GM12878 (cell line): ENCODE measurements at regions not wholly inside any gene's neighbourhood (a gene's known extent, or its start where the extent isn't known, plus 50 kb on each side); places are given as distances from the start of the nearest gene placed in this dataset.

ENCODE experiments used
- ATAC-seq: fragments of 200-7000 bp; cut with Tn5 transposase; 3 replicates; pipeline ENCODE4 v1.9.1; 2020; ENCODE audit warnings: mild to moderate bottlenecking, moderate library complexity
- BruUV-seq: library from RNA; stranded (reverse); fragments of 400-500 nt; replicated peaks from 2 replicates; lab custom pipeline; 2021; lab: Mats Ljungman, UMichigan
- CTCF ChIA-PET: fragments of 300-600 bp; sonication (Branson Sonifier 250); formaldehyde crosslinking; extraction: SDS; loops from one replicate; lab custom pipeline; 2021; ENCODE audit warnings: inconsistent platforms; lab: Yijun Ruan, JAX
- POLR2A ChIA-PET: fragments of 350-600 bp; formaldehyde crosslinking; extraction: SDS; loops from one replicate; lab custom pipeline; 2021; ENCODE audit warnings: inconsistent platforms; lab: Charles Lee
- RAD21 ChIA-PET: fragments of 300-600 bp; sonication (Branson Sonifier 250); formaldehyde crosslinking; loops from one replicate; lab custom pipeline; 2023; ENCODE audit warnings: antibody characterized with exemption; ENCODE audit not compliant: unreplicated experiment; lab: Charles Lee
- SMC1A ChIA-PET: fragments of 300-600 bp; sonication (Branson Sonifier 250); formaldehyde crosslinking; loops from one replicate; lab custom pipeline; 2023; ENCODE audit not compliant: unreplicated experiment, uncharacterized antibody; lab: Charles Lee
- DNase-seq: peaks from one replicate; pipeline ENCODE4 v3.0.0-alpha.2; 2011; ENCODE audit warnings: low read depth, low spot score
- FAIRE-seq: peaks from 3 replicates; lab custom pipeline; 2011; peaks lifted over from hg19 to GRCh38; lab: Jason Lieb, UNC
- H2AFZ ChIP-seq: 2 replicates; pipeline ENCODE4 v1.6.0; 2011; ENCODE audit warnings: low read depth, low read length, control low read depth; ENCODE audit not compliant: control insufficient read depth
- H3K27ac ChIP-seq: 2 replicates; pipeline ENCODE4 v1.5.1; 2011; ENCODE audit warnings: control low read depth; ENCODE audit not compliant: control insufficient read depth, insufficient read depth
- H3K27me3 ChIP-seq, 2 experiments: replicated peaks in 1 of 2; 2 replicates each; pipeline versions ENCODE4 v1.6.0 to v1.6.1; 2011; ENCODE audit warnings: low read length in 1 of 2; ENCODE audit not compliant: control insufficient read depth in 2 of 2, insufficient read depth in 2 of 2
- H3K36me3 ChIP-seq, 2 experiments: 2 replicates each; pipeline ENCODE4 v1.5.1; 2011; ENCODE audit warnings: low read length in 1 of 2; ENCODE audit not compliant: control insufficient read depth in 2 of 2, insufficient read depth in 2 of 2
- H3K4me1 ChIP-seq: 2 replicates; pipeline ENCODE4 v1.6.1; 2011; ENCODE audit warnings: mild to moderate bottlenecking, low read length, moderate library complexity, mixed read lengths; ENCODE audit not compliant: control insufficient read depth, insufficient read depth
- H3K4me2 ChIP-seq: 2 replicates; pipeline ENCODE4 v1.6.0; 2011; ENCODE audit warnings: control low read depth; ENCODE audit not compliant: control insufficient read depth, insufficient read depth
- H3K4me3 ChIP-seq: fragments of 200-600 bp; sonication (generic); 2 replicates; pipeline ENCODE4 v1.5.1; 2016
- H3K79me2 ChIP-seq: 2 replicates; pipeline ENCODE4 v1.6.0; 2011; ENCODE audit warnings: low read length; ENCODE audit not compliant: control insufficient read depth, insufficient read depth
- H3K9ac ChIP-seq: 2 replicates; pipeline ENCODE4 v1.8.0; 2011; ENCODE audit warnings: low read length, control low read depth, mixed read lengths; ENCODE audit not compliant: control insufficient read depth, insufficient read depth
- H3K9me3 ChIP-seq: replicated peaks from 3 replicates; pipeline ENCODE4 v1.5.1; 2011; ENCODE audit warnings: mild to moderate bottlenecking, low read length; ENCODE audit not compliant: control insufficient read depth, insufficient read depth
- H4K20me1 ChIP-seq: 2 replicates; pipeline ENCODE4 v1.6.0; 2011; ENCODE audit not compliant: control insufficient read depth, insufficient read depth
- BCL3 ChIP-seq: IDR thresholded peaks from 2 replicates; pipeline ENCODE4 v1.6.1; 2011; ENCODE audit warnings: borderline replicate concordance, low read depth, mild to moderate bottlenecking, moderate library complexity, low read length; ENCODE audit not compliant: insufficient read depth, poor library complexity, severe bottlenecking
- CEBPZ ChIP-seq: fragments of 150-350 bp; IDR thresholded peaks from 2 replicates; pipeline ENCODE4 v1.6.1; 2016; ENCODE audit warnings: low read depth, low read length
- FOS ChIP-seq: IDR thresholded peaks from 3 replicates; pipeline ENCODE4 v1.6.1; 2011; ENCODE audit warnings: borderline replicate concordance; ENCODE audit not compliant: insufficient read length; ENCODE audit errors: extremely low read depth
- IKZF1 ChIP-seq: fragments of 450-650 bp; conservative IDR thresholded peaks from 2 replicates; pipeline ENCODE4 v1.6.1; 2017; ENCODE audit warnings: antibody characterized with exemption, mild to moderate bottlenecking
- MTA3 ChIP-seq: IDR thresholded peaks from 2 replicates; pipeline ENCODE4 v1.6.1; 2012; ENCODE audit warnings: low read length, inconsistent platforms, borderline replicate concordance
- RB1 ChIP-seq: fragments of 450-650 bp; formaldehyde crosslinking; IDR thresholded peaks from 2 replicates; pipeline ENCODE4 v1.6.1; 2017; ENCODE audit warnings: mild to moderate bottlenecking, borderline replicate concordance
- SMC3 ChIP-seq: IDR thresholded peaks from 2 replicates; pipeline ENCODE4 v1.6.1; 2011; ENCODE audit warnings: low read length, improper control_type of control experiment, borderline replicate concordance
- STAT3 ChIP-seq: IDR thresholded peaks from 2 replicates; pipeline ENCODE4 v1.6.1; 2011; ENCODE audit warnings: low read depth, low read length, improper control_type of control experiment
- TCF12 ChIP-seq: IDR thresholded peaks from 2 replicates; pipeline ENCODE4 v1.6.1; 2011; ENCODE audit warnings: low read depth, mild to moderate bottlenecking, low read length
- TCF3 ChIP-seq: IDR thresholded peaks from 2 replicates; pipeline ENCODE4 v1.6.1; 2012; ENCODE audit warnings: low read depth, mild to moderate bottlenecking, low read length, borderline replicate concordance; ENCODE audit not compliant: insufficient read depth
- TCF7 ChIP-seq: IDR thresholded peaks from 2 replicates; pipeline ENCODE4 v1.6.1; 2014; ENCODE audit warnings: antibody characterized with exemption, borderline replicate concordance
- ZNF207 ChIP-seq: fragments of 450-650 bp; IDR thresholded peaks from 2 replicates; pipeline ENCODE4 v1.6.1; 2014; ENCODE audit warnings: antibody characterized with exemption, mild to moderate bottlenecking, borderline replicate concordance
- ZNF217 ChIP-seq: fragments of 450-650 bp; IDR thresholded peaks from 2 replicates; pipeline ENCODE4 v1.6.1; 2017; ENCODE audit warnings: antibody characterized with exemption, mild to moderate bottlenecking
- WGBS: methylation state at CpG from one replicate; pipeline ENCODE4 v1.1.6; 2016; ENCODE audit warnings: low lambda C conversion rate; ENCODE audit not compliant: insufficient replicate concordance, insufficient coverage; ENCODE audit errors: missing lambda C conversion rate; 5-methylcytosine and 5-hydroxymethylcytosine counted together
- in situ Hi-C: fragments of 300-500 bp; cut with MboI; formaldehyde crosslinking; loops from 9 replicates; pipeline ENCODE4 v1.14.3; 2018; ENCODE audit warnings: mixed read lengths
- intact Hi-C: fragments of 100-400 bp; cut with micrococcal nuclease; formaldehyde crosslinking; loops from one replicate; pipeline ENCODE4 v1.14.2; 2022; ENCODE audit not compliant: unreplicated experiment

- TF ChIP-seq BCL3 = no peak
- TF ChIP-seq SMC3 = no peak
- no peak for TF ChIP-seq STAT3
- TF ChIP-seq, all 136 proteins: peak for 0
These were observed 336.2 kb downstream of the UTRN start (continued) for GRCh38 chr6:144621332-144621731.

GRCh38 chr6:144624246-144624645, 339.1 kb downstream of the UTRN start:
- H2AFZ ChIP-seq = no peak overlapping the region
- in situ Hi-C loops = no loop called here
- TF ChIP-seq TCF7 = no peak
- TF ChIP-seq TCF3 = no peak
- no peak for TF ChIP-seq FOS
- TF ChIP-seq TCF12 = no peak
- no peak for TF ChIP-seq CEBPZ
- no peak for TF ChIP-seq ZNF217
- no peak for TF ChIP-seq IKZF1
- TF ChIP-seq ZNF207 = no peak
- TF ChIP-seq RB1 = no peak
- TF ChIP-seq MTA3 = no peak
- TF ChIP-seq STAT3 = no peak
- TF ChIP-seq, all 136 proteins: peak for 0
- no peak overlapping the region for H3K9ac ChIP-seq
- no peak overlapping the region for H3K4me2 ChIP-seq
- 42% methylated on average over 5 of the region's 5 CpGs for WGBS
- CTCF ChIA-PET = no interaction called here
- no peaks in the 10 kb centered on the region for H3K4me1 ChIP-seq
- no peaks in the 10 kb centered on the region for H3K79me2 ChIP-seq
- FAIRE-seq (no peak), ATAC-seq (no peak), DNase-seq (no peak)
- SMC1A ChIA-PET = no interaction called here
- no peaks in the 10 kb centered on the region for H3K27me3 ChIP-seq
- no peaks in the 10 kb centered on the region for H3K36me3 ChIP-seq
- RAD21 ChIA-PET = no interaction called here
- H4K20me1 ChIP-seq = no peaks in the 10 kb centered on the region
- BruUV-seq = no TSS peak
- H3K4me3 ChIP-seq = no peak overlapping the region
- no peaks in the 10 kb centered on the region for H3K9me3 ChIP-seq
- H3K27ac ChIP-seq = no peak overlapping the region
- POLR2A ChIA-PET = no interaction called here
- intact Hi-C loops = no loop called here
